ENCODE measurements at regions not wholly inside any gene's neighbourhood (a gene's known extent, or its start where the extent isn't known, plus 50 kb on each side); places are given as distances from the start of the nearest gene placed in this dataset.

DNA sequence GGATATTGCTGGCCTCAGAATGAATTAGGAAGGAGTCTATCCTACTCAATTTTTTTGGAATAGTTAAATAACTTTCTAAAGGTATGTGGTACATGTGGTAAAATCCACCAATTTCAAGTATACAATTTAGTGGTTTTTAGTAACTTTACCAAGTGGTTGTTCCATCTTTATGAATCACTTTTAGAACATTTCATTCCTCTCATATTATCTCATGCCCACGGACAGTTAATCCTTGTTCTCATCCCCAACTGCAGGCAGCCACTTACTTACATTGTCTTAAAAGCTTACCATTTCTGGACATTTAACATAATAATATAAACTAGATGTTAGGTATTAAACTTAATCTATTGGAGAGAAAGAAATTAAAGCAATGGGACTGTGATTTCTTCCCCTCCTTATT is 146.3 kb upstream of the ZC3H15 start:
- H3K4me3 ChIP-seq (replicated peaks in 1 of 3) = no peak overlapping the region
- H3K4me1 ChIP-seq = no peaks in the 10 kb centered on the region
- TF ChIP-seq POLR2A (IDR thresholded peaks at IDR 0.05) = no peak
- TF ChIP-seq, protein P1, sequence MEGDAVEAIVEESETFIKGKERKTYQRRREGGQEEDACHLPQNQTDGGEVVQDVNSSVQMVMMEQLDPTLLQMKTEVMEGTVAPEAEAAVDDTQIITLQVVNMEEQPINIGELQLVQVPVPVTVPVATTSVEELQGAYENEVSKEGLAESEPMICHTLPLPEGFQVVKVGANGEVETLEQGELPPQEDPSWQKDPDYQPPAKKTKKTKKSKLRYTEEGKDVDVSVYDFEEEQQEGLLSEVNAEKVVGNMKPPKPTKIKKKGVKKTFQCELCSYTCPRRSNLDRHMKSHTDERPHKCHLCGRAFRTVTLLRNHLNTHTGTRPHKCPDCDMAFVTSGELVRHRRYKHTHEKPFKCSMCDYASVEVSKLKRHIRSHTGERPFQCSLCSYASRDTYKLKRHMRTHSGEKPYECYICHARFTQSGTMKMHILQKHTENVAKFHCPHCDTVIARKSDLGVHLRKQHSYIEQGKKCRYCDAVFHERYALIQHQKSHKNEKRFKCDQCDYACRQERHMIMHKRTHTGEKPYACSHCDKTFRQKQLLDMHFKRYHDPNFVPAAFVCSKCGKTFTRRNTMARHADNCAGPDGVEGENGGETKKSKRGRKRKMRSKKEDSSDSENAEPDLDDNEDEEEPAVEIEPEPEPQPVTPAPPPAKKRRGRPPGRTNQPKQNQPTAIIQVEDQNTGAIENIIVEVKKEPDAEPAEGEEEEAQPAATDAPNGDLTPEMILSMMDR (IDR thresholded peaks at IDR 0.05) = no peak
- no peaks in the 10 kb centered on the region for H3K36me3 ChIP-seq
- H3K27me3 ChIP-seq = no peaks in the 10 kb centered on the region
- intact Hi-C loops (cut with DNase I) = no loop called here
- no peak overlapping the region for H3K27ac ChIP-seq
- WGBS, 2 donors = 96 to 98% methylated on average over 1 of the region's 1 CpG
- H3K9me3 ChIP-seq = no peaks in the 10 kb centered on the region
- no peak for DNase-seq

DNA sequence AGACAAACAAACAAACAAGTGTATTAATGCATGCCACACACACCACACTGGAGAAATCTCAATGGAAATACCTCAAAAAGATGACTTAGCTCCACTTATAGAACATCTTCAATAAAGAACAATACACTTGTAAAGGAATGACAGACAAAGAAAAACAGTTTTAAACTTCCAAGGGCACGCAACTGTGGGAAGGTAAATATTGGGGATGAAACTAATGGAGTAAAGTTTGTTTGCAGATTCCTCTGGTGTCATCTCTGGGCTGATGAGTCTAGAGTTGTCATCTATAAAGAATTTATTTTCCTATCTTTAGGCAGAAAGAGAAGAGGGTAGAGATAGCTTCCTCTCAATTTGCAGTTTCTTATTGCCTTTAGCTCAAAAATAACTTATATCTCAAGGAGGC is 144.0 kb upstream of the ZC3H15 start:
- H3K36me3 ChIP-seq = no peaks in the 10 kb centered on the region
- H3K27ac ChIP-seq = no peak overlapping the region
- intact Hi-C loops (cut with DNase I) = no loop called here
- 98 to 100% methylated on average over 1 of the region's 1 CpG for WGBS, 2 donors
- H3K9me3 ChIP-seq = no peaks in the 10 kb centered on the region
- DNase-seq = no peak
- no peaks in the 10 kb centered on the region for H3K4me1 ChIP-seq
- TF ChIP-seq, protein P1 (IDR thresholded peaks at IDR 0.05) = no peak
- no peak for TF ChIP-seq POLR2A (IDR thresholded peaks at IDR 0.05)
- no peak overlapping the region for H3K4me3 ChIP-seq (replicated peaks in 1 of 3)
- H3K27me3 ChIP-seq = no peaks in the 10 kb centered on the region

DNA sequence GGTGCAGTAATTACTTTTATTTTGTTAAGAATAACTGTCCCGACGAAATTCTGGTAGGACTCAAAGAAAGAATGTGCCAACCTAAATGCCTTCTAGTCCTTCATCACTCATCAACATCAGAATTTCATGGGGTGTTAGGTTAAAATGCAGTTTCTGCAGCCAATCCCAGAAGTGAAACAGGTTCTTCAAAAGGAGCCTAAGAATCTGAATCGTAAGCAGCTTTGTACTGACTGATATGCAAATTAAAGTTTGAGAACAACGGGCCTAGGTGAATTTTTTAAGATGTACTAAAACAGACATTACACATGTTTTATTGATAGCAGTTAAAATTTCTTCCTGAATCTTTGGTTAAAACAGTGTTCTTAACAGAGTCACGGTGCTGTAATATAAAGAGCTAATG is 140.3 kb upstream of the ZC3H15 start:
- no peak for DNase-seq
- H3K9me3 ChIP-seq = no peaks in the 10 kb centered on the region
- H3K27ac ChIP-seq = no peak overlapping the region
- TF ChIP-seq POLR2A (IDR thresholded peaks at IDR 0.05) = no peak
- TF ChIP-seq, protein P1 (IDR thresholded peaks at IDR 0.05) = no peak
- 68 to 69% methylated on average over 5 of the region's 5 CpGs for WGBS, 2 donors
- H3K4me1 ChIP-seq = peaks cover 0 to 5% of the 10 kb centered on the region in 2 donors
- intact Hi-C loops (cut with DNase I) = no loop called here
- H3K4me3 ChIP-seq (replicated peaks in 1 of 3) = no peak overlapping the region
- no peaks in the 10 kb centered on the region for H3K36me3 ChIP-seq
- H3K27me3 ChIP-seq = no peaks in the 10 kb centered on the region

DNA sequence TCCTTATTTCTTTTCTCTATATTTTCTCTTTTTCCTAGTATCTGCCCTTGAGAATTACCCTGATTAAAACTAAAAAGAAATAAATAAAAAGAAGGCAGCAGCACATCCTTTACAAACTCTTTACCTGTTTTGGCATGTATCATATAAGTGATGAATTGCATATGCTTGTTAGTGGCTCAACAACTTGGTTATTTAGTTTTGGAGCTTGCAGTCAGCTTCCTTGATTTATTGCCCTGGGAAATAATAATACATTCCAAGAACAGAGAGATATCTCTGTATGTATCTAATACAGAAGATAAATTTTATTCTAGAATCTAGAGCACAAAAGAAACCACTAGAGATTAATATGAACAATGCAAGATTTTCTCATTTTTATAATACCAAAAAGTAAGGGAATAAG is 139.8 kb upstream of the ZC3H15 start:
- H3K4me1 ChIP-seq = peaks cover 0 to 5% of the 10 kb centered on the region in 2 donors
- no peaks in the 10 kb centered on the region for H3K9me3 ChIP-seq
- TF ChIP-seq, protein P1 (IDR thresholded peaks at IDR 0.05) = no peak
- H3K27me3 ChIP-seq = no peaks in the 10 kb centered on the region
- no peak for DNase-seq
- H3K27ac ChIP-seq = no peak overlapping the region
- intact Hi-C loops (cut with DNase I) = no loop called here
- H3K36me3 ChIP-seq = no peaks in the 10 kb centered on the region
- H3K4me3 ChIP-seq (replicated peaks in 1 of 3) = no peak overlapping the region

DNA sequence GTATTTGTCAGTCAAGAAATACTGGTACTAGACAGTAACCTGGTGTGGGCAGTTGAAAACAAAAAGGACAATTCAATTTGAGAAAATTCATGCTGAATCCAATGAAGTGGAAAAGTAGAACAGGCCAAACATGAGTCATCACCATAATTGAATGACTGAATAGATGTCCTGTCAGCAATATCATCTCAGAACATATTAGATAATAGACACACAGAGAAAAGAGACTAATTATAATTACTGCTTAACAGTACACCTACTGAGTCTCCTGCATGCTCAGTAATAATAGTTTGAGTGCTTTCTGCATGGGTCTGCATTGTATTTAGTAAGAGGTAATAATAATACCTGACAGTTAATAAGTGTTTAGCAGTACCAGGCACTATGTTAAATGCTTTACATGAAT is 138.6 kb upstream of the ZC3H15 start:
- intact Hi-C loops (cut with DNase I) = no loop called here
- no peaks in the 10 kb centered on the region for H3K36me3 ChIP-seq
- H3K4me3 ChIP-seq (replicated peaks in 1 of 3) = no peak overlapping the region
- H3K27me3 ChIP-seq = no peaks in the 10 kb centered on the region
- no peak overlapping the region for H3K27ac ChIP-seq
- H3K9me3 ChIP-seq = no peaks in the 10 kb centered on the region
- no peak for TF ChIP-seq POLR2A (IDR thresholded peaks at IDR 0.05)
- TF ChIP-seq, protein P1 (IDR thresholded peaks at IDR 0.05) = no peak
- no peak for DNase-seq
- H3K4me1 ChIP-seq = peaks cover 0 to 5% of the 10 kb centered on the region in 2 donors
